DOHH2 (cell line): ENCODE measurements at regions not wholly inside any gene's neighbourhood (a gene's known extent, or its start where the extent isn't known, plus 50 kb on each side); places are given as distances from the start of the nearest gene placed in this dataset.

Experiments used
- CTCF ChIP-seq: fragments of 200-600 bp; sonication (generic); IDR thresholded peaks from one replicate; pipeline ENCODE4 v1.5.1; 2014; ENCODE audit warnings: antibody characterized with exemption, mild to moderate bottlenecking, low read depth, low read length; ENCODE audit not compliant: poor library complexity, severe bottlenecking
- EZH2phosphoT487 ChIP-seq: fragments of 200-600 bp; sonication (generic); IDR thresholded peaks from 2 replicates; pipeline ENCODE4 v1.6.1; 2017; ENCODE audit warnings: borderline replicate concordance, mild to moderate bottlenecking, antibody characterized with exemption, low read length, moderate library complexity, mixed read lengths

GRCh38 chr13:81988567-81988966 lies 1647.6 kb upstream of the SPRY2 start:
- TF ChIP-seq CTCF (no peak), EZH2phosphoT487 (no peak)
